IMR-90 (cell line): ENCODE measurements at regions not wholly inside any gene's neighbourhood (a gene's known extent, or its start where the extent isn't known, plus 50 kb on each side); places are given as distances from the start of the nearest gene placed in this dataset.

Experiments used
- ATAC-seq: fragments of 200-7000 bp; cut with Tn5 transposase; 2 replicates; pipeline ENCODE4 v1.9.1; 2020; ENCODE audit warnings: low read depth, mild to moderate bottlenecking, moderate library complexity
- BruUV-seq: library from RNA; stranded (reverse); fragments of 400-500 nt; replicated peaks from 2 replicates; lab custom pipeline; 2021; lab: Mats Ljungman, UMichigan
- CTCF ChIA-PET: fragments of 300-600 bp; formaldehyde crosslinking; extraction: SDS; loops from one replicate; lab custom pipeline; 2021; ENCODE audit warnings: antibody characterized with exemption; lab: Yijun Ruan, JAX
- POLR2A ChIA-PET: fragments of 300-600 bp; sonication (Branson Sonifier 250); formaldehyde crosslinking; loops from one replicate; lab custom pipeline; 2022; ENCODE audit warnings: antibody characterized with exemption; ENCODE audit not compliant: unreplicated experiment; lab: Charles Lee
- DNase-seq: peaks from one replicate; pipeline ENCODE4 v3.0.0; 2013
- H2AFZ ChIP-seq: replicated peaks from 2 replicates; pipeline ENCODE3; 2013; ENCODE audit warnings: low read length, mild to moderate bottlenecking; ENCODE audit not compliant: poor library complexity
- H2AK5ac ChIP-seq: 2 replicates; pipeline ENCODE4 v1.6.1; 2013; ENCODE audit warnings: low read depth, low read length, inconsistent platforms
- H2AK9ac ChIP-seq: replicated peaks from 2 replicates; pipeline ENCODE3; 2013; ENCODE audit warnings: mild to moderate bottlenecking, low read depth, low read length, moderate library complexity; ENCODE audit not compliant: poor library complexity
- H2BK120ac ChIP-seq: 2 replicates; pipeline ENCODE4 v1.6.1; 2013; ENCODE audit warnings: low read depth, low read length, inconsistent platforms
- H2BK15ac ChIP-seq: 3 replicates; pipeline ENCODE4 v1.6.1; 2013; ENCODE audit warnings: low read depth, low read length, inconsistent platforms
- H2BK20ac ChIP-seq: 2 replicates; pipeline ENCODE4 v1.6.1; 2013; ENCODE audit warnings: low read depth, mild to moderate bottlenecking, inconsistent platforms, low read length, moderate library complexity
- H2BK5ac ChIP-seq: 2 replicates; pipeline ENCODE4 v1.6.1; 2013; ENCODE audit warnings: mild to moderate bottlenecking, low read depth, low read length, inconsistent platforms; ENCODE audit not compliant: poor library complexity, severe bottlenecking
- H3K14ac ChIP-seq: replicated peaks from 2 replicates; pipeline ENCODE4 v1.6.1; 2013; ENCODE audit warnings: low read depth, low read length, inconsistent platforms
- H3K18ac ChIP-seq: 2 replicates; pipeline ENCODE4 v1.6.1; 2013; ENCODE audit warnings: low read depth, low read length, control low read depth
- H3K23ac ChIP-seq: 2 replicates; pipeline ENCODE4 v1.6.1; 2013; ENCODE audit warnings: low read depth, low read length, inconsistent platforms
- H3K27ac ChIP-seq: 2 replicates; pipeline ENCODE4 v1.5.1; 2013; ENCODE audit warnings: mild to moderate bottlenecking, control low read depth, low read length; ENCODE audit not compliant: insufficient read depth
- H3K27me3 ChIP-seq: 2 replicates; pipeline ENCODE4 v1.6.1; 2013; ENCODE audit warnings: low read length; ENCODE audit not compliant: control insufficient read depth, insufficient read depth
- H3K36me3 ChIP-seq: 2 replicates; pipeline ENCODE4 v1.6.1; 2013; ENCODE audit warnings: low read length, mixed read lengths; ENCODE audit not compliant: control insufficient read depth, insufficient read depth
- H3K4ac ChIP-seq: 2 replicates; pipeline ENCODE4 v1.6.1; 2013; ENCODE audit warnings: low read depth, low read length, inconsistent platforms
- H3K4me1 ChIP-seq: 2 replicates; pipeline ENCODE4 v1.6.1; 2013; ENCODE audit warnings: low read length, mixed read lengths; ENCODE audit not compliant: control insufficient read depth, insufficient read depth
- H3K4me2 ChIP-seq: 2 replicates; pipeline ENCODE4 v1.6.1; 2013; ENCODE audit warnings: low read depth, mild to moderate bottlenecking, control low read depth, low read length, moderate library complexity
- H3K4me3 ChIP-seq: 2 replicates; pipeline ENCODE4 v1.5.1; 2013; ENCODE audit warnings: low read depth, mild to moderate bottlenecking, control low read depth, low read length, moderate library complexity; ENCODE audit not compliant: insufficient read depth
- H3K56ac ChIP-seq: 2 replicates; pipeline ENCODE4 v1.6.1; 2013; ENCODE audit warnings: low read length, inconsistent platforms; ENCODE audit not compliant: insufficient read depth; ENCODE audit errors: extremely low read depth
- H3K79me1 ChIP-seq, 2 experiments: 2 replicates each; pipeline ENCODE4 v1.6.1; 2013; ENCODE audit warnings: low read length in 2 of 2, inconsistent platforms in 1 of 2, low read depth in 1 of 2
- H3K9ac ChIP-seq: 2 replicates; pipeline ENCODE4 v1.6.1; 2013; ENCODE audit warnings: low read depth, low read length, control low read depth
- H3K9me1 ChIP-seq: 2 replicates; pipeline ENCODE4 v1.6.1; 2013; ENCODE audit warnings: low read length, inconsistent platforms; ENCODE audit not compliant: insufficient read depth
- H3K9me3 ChIP-seq: 2 replicates; pipeline ENCODE4 v1.6.1; 2013; ENCODE audit warnings: low read length; ENCODE audit not compliant: control insufficient read depth, insufficient read depth
- H4K20me1 ChIP-seq: 2 replicates; pipeline ENCODE4 v1.6.1; 2013; ENCODE audit warnings: low read length, inconsistent platforms; ENCODE audit not compliant: insufficient read depth
- H4K5ac ChIP-seq: 2 replicates; pipeline ENCODE4 v1.6.1; 2013; ENCODE audit warnings: mild to moderate bottlenecking, low read depth, low read length, control low read depth
- H4K8ac ChIP-seq, 2 experiments: 2 replicates each; pipeline ENCODE4 v1.6.1; 2013; ENCODE audit warnings: low read depth in 2 of 2, low read length in 2 of 2, control low read depth in 1 of 2, inconsistent platforms in 1 of 2
- H4K91ac ChIP-seq: 2 replicates; pipeline ENCODE4 v1.6.1; 2013; ENCODE audit warnings: low read depth, low read length, inconsistent platforms; ENCODE audit not compliant: insufficient read depth
- BHLHE40 ChIP-seq: fragments of 150-350 bp; IDR thresholded peaks from 2 replicates; pipeline ENCODE4 v1.6.1; 2016; ENCODE audit warnings: mild to moderate bottlenecking, low read depth, low read length
- CEBPB ChIP-seq: IDR thresholded peaks from 2 replicates; pipeline ENCODE4 v1.6.1; 2012; ENCODE audit warnings: low read depth, low read length, improper control_type of control experiment
- CHD1 ChIP-seq: IDR thresholded peaks from 2 replicates; pipeline ENCODE4 v1.6.1; 2012; ENCODE audit warnings: low read depth, low read length, improper control_type of control experiment
- ELK1 ChIP-seq: fragments of 150-350 bp; IDR thresholded peaks from 2 replicates; pipeline ENCODE4 v1.6.1; 2016; ENCODE audit warnings: low read depth, mild to moderate bottlenecking, low read length, moderate library complexity, borderline replicate concordance
- FOS ChIP-seq: fragments of 150-350 bp; IDR thresholded peaks from 2 replicates; pipeline ENCODE4 v1.6.1; 2016; ENCODE audit warnings: low read depth, low read length
- MAFK ChIP-seq: IDR thresholded peaks from 2 replicates; pipeline ENCODE4 v1.6.1; 2012; ENCODE audit warnings: low read depth, low read length, improper control_type of control experiment
- MAZ ChIP-seq: IDR thresholded peaks from 2 replicates; pipeline ENCODE4 v1.6.1; 2012; ENCODE audit warnings: low read depth, mild to moderate bottlenecking, low read length, improper control_type of control experiment, moderate library complexity, borderline replicate concordance
- MXI1 ChIP-seq: IDR thresholded peaks from 2 replicates; pipeline ENCODE4 v1.6.1; 2012; ENCODE audit warnings: low read depth, mild to moderate bottlenecking, low read length, moderate library complexity, borderline replicate concordance
- NFE2L2 ChIP-seq: fragments of 150-350 bp; IDR thresholded peaks from 2 replicates; pipeline ENCODE4 v1.6.1; 2016; ENCODE audit warnings: low read depth, mild to moderate bottlenecking, low read length
- POLR2A ChIP-seq: IDR thresholded peaks from 2 replicates; pipeline ENCODE4 v1.6.1; 2012; ENCODE audit warnings: mild to moderate bottlenecking, low read depth, low read length
- RAD21 ChIP-seq: IDR thresholded peaks from 2 replicates; pipeline ENCODE4 v1.6.1; 2012; ENCODE audit warnings: low read length, improper control_type of control experiment
- RCOR1 ChIP-seq: IDR thresholded peaks from 2 replicates; pipeline ENCODE4 v1.6.1; 2012; ENCODE audit warnings: mild to moderate bottlenecking, low read length, improper control_type of control experiment; ENCODE audit not compliant: insufficient replicate concordance
- RFX5 ChIP-seq: IDR thresholded peaks from 2 replicates; pipeline ENCODE4 v1.8.0; 2012; ENCODE audit warnings: low read depth, mild to moderate bottlenecking, low read length, moderate library complexity
- SMC3 ChIP-seq: fragments of 150-350 bp; IDR thresholded peaks from 2 replicates; pipeline ENCODE4 v1.6.1; 2016; ENCODE audit warnings: low read depth, mild to moderate bottlenecking, antibody characterized with exemption, low read length, moderate library complexity
- USF2 ChIP-seq: fragments of 150-350 bp; IDR thresholded peaks from 2 replicates; pipeline ENCODE4 v1.6.1; 2017; ENCODE audit warnings: mild to moderate bottlenecking, antibody characterized with exemption, low read length, low read depth
- WGBS, 2 experiments: methylation state at CpG; one replicate each; pipeline versions ENCODE4 v1.1.5 to v1.1.7; 2013; ENCODE audit warnings: missing lambda C conversion rate in 2 of 2; ENCODE audit not compliant: insufficient read length in 1 of 2; ENCODE audit errors: extremely low coverage in 2 of 2; 5-methylcytosine and 5-hydroxymethylcytosine counted together
- dilution Hi-C: fragments of 300-500 bp; cut with HindIII; formaldehyde crosslinking; loops from one replicate; pipeline ENCODE4 v1.14.3; 2018; ENCODE audit warnings: low sequenced_read_pairs; ENCODE audit not compliant: unreplicated experiment
- in situ Hi-C: fragments of 300-500 bp; cut with MboI; formaldehyde crosslinking; loops from 3 replicates; pipeline ENCODE4 v1.14.3; 2019; ENCODE audit warnings: low sequenced_read_pairs, inconsistent platforms, mixed read lengths
- intact Hi-C: fragments of 100-400 bp; cut with micrococcal nuclease; formaldehyde crosslinking; loops from 2 replicates; pipeline ENCODE4 v1.10.0; 2022
- TF ChIP-seq, protein P1 (sequence below): conservative IDR thresholded peaks from 2 replicates; pipeline ENCODE4 v1.5.1; 2012; ENCODE audit warnings: mild to moderate bottlenecking, low read depth, low read length, improper control_type of control experiment

DNA sequence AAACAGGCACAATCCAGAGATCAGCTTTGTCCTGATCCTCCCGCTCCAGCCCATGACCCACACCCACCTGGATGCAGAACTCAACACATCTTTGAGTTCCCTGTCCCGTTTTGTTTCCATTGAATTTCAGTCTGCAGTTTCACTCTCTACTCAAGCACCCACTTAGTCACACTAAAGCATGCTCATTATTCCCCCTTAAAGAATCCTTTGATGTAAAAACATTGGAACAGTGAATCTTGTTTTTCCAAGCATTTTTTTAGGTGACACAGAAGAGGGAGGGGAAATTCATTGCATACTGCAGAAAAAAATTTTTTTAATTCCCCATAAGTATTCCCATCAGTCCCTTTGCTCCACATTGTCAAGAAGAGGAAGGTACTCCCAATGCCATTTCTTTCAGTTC, 249.7 kb upstream of the TTC29 start:
- TF ChIP-seq CHD1 (no peak), USF2 (no peak), RAD21 (no peak), NFE2L2 (no peak), RFX5 (no peak), CEBPB (no peak), ELK1 (no peak), BHLHE40 (no peak), SMC3 (no peak), MAZ (no peak), MXI1 (no peak), FOS (no peak), POLR2A (no peak), MAFK (no peak), RCOR1 (no peak)
- TF ChIP-seq, protein P1, sequence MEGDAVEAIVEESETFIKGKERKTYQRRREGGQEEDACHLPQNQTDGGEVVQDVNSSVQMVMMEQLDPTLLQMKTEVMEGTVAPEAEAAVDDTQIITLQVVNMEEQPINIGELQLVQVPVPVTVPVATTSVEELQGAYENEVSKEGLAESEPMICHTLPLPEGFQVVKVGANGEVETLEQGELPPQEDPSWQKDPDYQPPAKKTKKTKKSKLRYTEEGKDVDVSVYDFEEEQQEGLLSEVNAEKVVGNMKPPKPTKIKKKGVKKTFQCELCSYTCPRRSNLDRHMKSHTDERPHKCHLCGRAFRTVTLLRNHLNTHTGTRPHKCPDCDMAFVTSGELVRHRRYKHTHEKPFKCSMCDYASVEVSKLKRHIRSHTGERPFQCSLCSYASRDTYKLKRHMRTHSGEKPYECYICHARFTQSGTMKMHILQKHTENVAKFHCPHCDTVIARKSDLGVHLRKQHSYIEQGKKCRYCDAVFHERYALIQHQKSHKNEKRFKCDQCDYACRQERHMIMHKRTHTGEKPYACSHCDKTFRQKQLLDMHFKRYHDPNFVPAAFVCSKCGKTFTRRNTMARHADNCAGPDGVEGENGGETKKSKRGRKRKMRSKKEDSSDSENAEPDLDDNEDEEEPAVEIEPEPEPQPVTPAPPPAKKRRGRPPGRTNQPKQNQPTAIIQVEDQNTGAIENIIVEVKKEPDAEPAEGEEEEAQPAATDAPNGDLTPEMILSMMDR = no peak

More for the DNA sequence above, 249.7 kb upstream of the TTC29 start:
- BruUV-seq = no TSS peak
- Histone ChIP-seq H2BK15ac (peak overlapping the region; percentile 83; the same call in 2 of the 3 replicates), H3K9me1 (peaks cover 3% of the 10 kb centered on the region), H2BK5ac (peak overlapping the region; percentile 21), H4K20me1 (no peaks in the 10 kb centered on the region), H2BK20ac (peak overlapping the region; percentile 57; the same call in 1 of the 2 replicates), H3K23ac (0 out of 2 replicates have a peak overlapping the region, but pooled peaks have one; percentile 51), H3K27ac (peak overlapping the region; percentile 52), H2AK9ac (no peak overlapping the region), H3K4me2 (peak overlapping the region; percentile 58; the same call in 1 of the 2 replicates), H4K8ac (peak overlapping the region; percentile 55 to 81; a peak in 3 of 4 replicates), H3K14ac (peak overlapping the region; percentile 75), H2AFZ (peak overlapping the region; percentile 79), H2BK120ac (peak overlapping the region; percentile 33), H3K4me3 (no peak overlapping the region), H3K4me1 (peaks cover 13% of the 10 kb centered on the region), H3K56ac (peak overlapping the region; percentile 39; the same call in 1 of the 2 replicates), H3K27me3 (no peaks in the 10 kb centered on the region), H3K18ac (peak overlapping the region; percentile 86), H4K5ac (peak overlapping the region; percentile 84; the same call in 1 of the 2 replicates), H4K91ac (peak overlapping the region; percentile 78), H3K9ac (no peak overlapping the region), H3K9me3 (no peaks in the 10 kb centered on the region), H3K36me3 (no peaks in the 10 kb centered on the region), H2AK5ac (no peak overlapping the region), H3K4ac (peak overlapping the region; percentile 74), H3K79me1 (no peaks in the 10 kb centered on the region)
- in situ Hi-C loops = no loop called here
- POLR2A ChIA-PET = no interaction called here
- 40% methylated on average over 1 of the region's 2 CpGs; no CpG with 5 or more reads in 1 of the 2 experiments for WGBS, 2 experiments
- DNase-seq (peak; percentile 58), ATAC-seq (peak; percentile 56)
- CTCF ChIA-PET = interaction anchor here (0.6 kb wide), 2 partner anchors 81 to 291 kb away, joined by 3 to 4 read pairs; no protein-coding TSS in a partner anchor
- dilution Hi-C loops = no loop called here
- intact Hi-C loops = no loop called here
